SK-N-SH (cell line): ENCODE measurements at regions not wholly inside any gene's neighbourhood (a gene's known extent, or its start where the extent isn't known, plus 50 kb on each side); places are given as distances from the start of the nearest gene placed in this dataset.

Experiments
- CTCF ChIA-PET: fragments of 300-600, 350-600 bp; formaldehyde crosslinking; extraction: SDS; loops from one replicate; lab custom pipeline; 2021; lab: Yijun Ruan, JAX
- POLR2A ChIA-PET: fragments of 350-600 bp; sonication (Branson Sonifier 250); formaldehyde crosslinking; extraction: SDS; loops from one replicate; lab custom pipeline; 2020; ENCODE audit warnings: antibody characterized with exemption, inconsistent platforms; lab: Yijun Ruan, JAX
- DNase-seq: peaks from one replicate; pipeline ENCODE4 v3.0.0; 2012
- H2AFZ ChIP-seq: fragments of 200-600 bp; sonication (generic); 2 replicates; pipeline ENCODE4 v1.8.1; 2016; ENCODE audit warnings: antibody characterized with exemption, mild to moderate bottlenecking, low read depth
- H3F3A ChIP-seq: fragments of 200-600 bp; sonication (generic); replicated peaks from 2 replicates; pipeline ENCODE3; 2016; ENCODE audit warnings: antibody characterized with exemption, mild to moderate bottlenecking; ENCODE audit not compliant: insufficient read depth
- H3K27ac ChIP-seq, 2 experiments: fragments of 200-500 bp in 1 of 2; fragments of 200-600 bp in 1 of 2; sonication (Bioruptor generic) in 1 of 2; sonication (generic), shearing (Covaris generic) in 1 of 2; 2 replicates each; pipeline versions ENCODE4 v1.5.1 to v1.6.1; 2014 to 2016; ENCODE audit warnings: low read depth in 2 of 2, inconsistent platforms in 1 of 2, low read length in 1 of 2, mild to moderate bottlenecking in 1 of 2, mixed read lengths in 1 of 2
- H3K27me3 ChIP-seq: fragments of 200-600 bp; sonication (generic), shearing (Covaris generic); 2 replicates; pipeline ENCODE4 v1.6.1; 2016; ENCODE audit warnings: mixed run types; ENCODE audit not compliant: insufficient read depth
- H3K36me3 ChIP-seq, 2 experiments: fragments of 200-500 bp in 1 of 2; fragments of 200-600 bp in 1 of 2; sonication (Bioruptor generic) in 1 of 2; sonication (generic) in 1 of 2; replicated peaks in 1 of 2; 2 replicates each; pipeline versions ENCODE3 to v1.5.1; 2014 to 2016; ENCODE audit warnings: low read length in 1 of 2, mild to moderate bottlenecking in 1 of 2; ENCODE audit not compliant: insufficient read depth in 2 of 2, control insufficient read depth in 1 of 2
- H3K4me1 ChIP-seq, 2 experiments: fragments of 200-500 bp in 1 of 2; fragments of 200-600 bp in 1 of 2; sonication (Bioruptor generic) in 1 of 2; sonication (generic), shearing (Covaris generic) in 1 of 2; 2 replicates each; pipeline versions ENCODE4 v1.5.1 to v1.6.1; 2014 to 2016; ENCODE audit warnings: low read depth in 1 of 2, low read length in 1 of 2, mixed run types in 1 of 2; ENCODE audit not compliant: insufficient read depth in 2 of 2, control insufficient read depth in 1 of 2
- H3K4me2 ChIP-seq: fragments of 200-600 bp; sonication (generic), shearing (Covaris generic); 2 replicates; pipeline ENCODE4 v1.6.1; 2017; ENCODE audit warnings: mixed run types
- H3K4me3 ChIP-seq, 2 experiments: fragments of 200-500 bp in 1 of 2; fragments of 200-600 bp in 1 of 2; sonication (Bioruptor generic) in 1 of 2; sonication (generic), shearing (Covaris generic) in 1 of 2; 2 replicates each; pipeline versions ENCODE4 v1.5.1 to v1.8.1; 2014 to 2016; ENCODE audit warnings: low read depth in 2 of 2, inconsistent platforms in 1 of 2, low read length in 1 of 2, mild to moderate bottlenecking in 1 of 2, mixed read lengths in 1 of 2, moderate library complexity in 1 of 2
- H3K79me2 ChIP-seq: fragments of 200-600 bp; sonication (generic); 2 replicates; pipeline ENCODE4 v1.8.1; 2017; ENCODE audit warnings: mild to moderate bottlenecking; ENCODE audit not compliant: insufficient read depth
- H3K9ac ChIP-seq: fragments of 200-600 bp; sonication (generic); 2 replicates; pipeline ENCODE4 v1.6.1; 2017; ENCODE audit warnings: mixed run types
- H3K9me2 ChIP-seq: fragments of 200-600 bp; sonication (generic); 2 replicates; pipeline ENCODE4 v1.6.1; 2017; ENCODE audit warnings: mixed run types
- H3K9me3 ChIP-seq: fragments of 200-600 bp; sonication (generic); 2 replicates; pipeline ENCODE4 v1.6.1; 2017; ENCODE audit warnings: mixed run types, mild to moderate bottlenecking, moderate library complexity
- H4K20me1 ChIP-seq: fragments of 200-600 bp; sonication (generic); 2 replicates; pipeline ENCODE4 v1.6.1; 2017; ENCODE audit warnings: mild to moderate bottlenecking, mixed run types; ENCODE audit not compliant: insufficient read depth
- EZH2phosphoT487 ChIP-seq: fragments of 200-600 bp; sonication (generic); IDR thresholded peaks from 2 replicates; pipeline ENCODE4 v1.6.1; 2017; ENCODE audit warnings: low read depth, mixed run types, mild to moderate bottlenecking, antibody characterized with exemption, moderate library complexity, borderline replicate concordance
- FOSL2 ChIP-seq: IDR thresholded peaks from 2 replicates; pipeline ENCODE4 v1.4.0; 2012; ENCODE audit warnings: low read depth, mild to moderate bottlenecking, moderate library complexity, borderline replicate concordance
- FOXJ3 ChIP-seq: sonication (generic); formaldehyde crosslinking; IDR thresholded peaks from 2 replicates; pipeline ENCODE4 v1.5.1; 2020; ENCODE audit warnings: mild to moderate bottlenecking, missing genetic modification reagents
- FOXM1 ChIP-seq: IDR thresholded peaks from 2 replicates; pipeline ENCODE4 v1.4.0; 2012; ENCODE audit warnings: low read depth, mild to moderate bottlenecking
- GABPA ChIP-seq: IDR thresholded peaks from 2 replicates; pipeline ENCODE4 v1.4.0; 2012; ENCODE audit warnings: low read depth, mild to moderate bottlenecking
- IRF3 ChIP-seq: fragments of 150-350 bp; IDR thresholded peaks from 2 replicates; pipeline ENCODE4 v1.6.1; 2016; ENCODE audit warnings: mild to moderate bottlenecking, low read depth, low read length
- MAX ChIP-seq: IDR thresholded peaks from 2 replicates; pipeline ENCODE4 v1.4.0; 2012; ENCODE audit warnings: low read depth
- NRF1 ChIP-seq: IDR thresholded peaks from 2 replicates; pipeline ENCODE4 v1.6.1; 2012; ENCODE audit warnings: low read depth, mild to moderate bottlenecking, low read length
- POLR2AphosphoS5 ChIP-seq: IDR thresholded peaks from 2 replicates; pipeline ENCODE4 v1.6.1; 2012; ENCODE audit warnings: low read depth, low read length
- RCOR1 ChIP-seq: fragments of 150-350 bp; IDR thresholded peaks from 2 replicates; pipeline ENCODE4 v1.6.1; 2017; ENCODE audit warnings: antibody characterized with exemption, low read length
- REST ChIP-seq: IDR thresholded peaks from 2 replicates; pipeline ENCODE4 v1.6.1; 2012; ENCODE audit warnings: mild to moderate bottlenecking, low read depth, low read length, moderate library complexity
- RFX5 ChIP-seq: IDR thresholded peaks from 2 replicates; pipeline ENCODE4 v1.6.1; 2012; ENCODE audit warnings: mild to moderate bottlenecking, improper control_type of control experiment, low read length
- RXRA ChIP-seq: IDR thresholded peaks from 2 replicates; pipeline ENCODE4 v1.4.0; 2012; ENCODE audit warnings: low read depth, mild to moderate bottlenecking, borderline replicate concordance
- TAF1 ChIP-seq: IDR thresholded peaks from 2 replicates; pipeline ENCODE4 v1.6.1; 2012; ENCODE audit warnings: low read depth, mild to moderate bottlenecking, low read length, moderate library complexity, borderline replicate concordance
- TEAD4 ChIP-seq: IDR thresholded peaks from 2 replicates; pipeline ENCODE4 v1.4.0; 2012; ENCODE audit warnings: mild to moderate bottlenecking, borderline replicate concordance; ENCODE audit not compliant: insufficient read depth
- USF2 ChIP-seq: fragments of 150-350 bp; IDR thresholded peaks from 2 replicates; pipeline ENCODE4 v1.6.1; 2017; ENCODE audit warnings: antibody characterized with exemption, low read length, low read depth, borderline replicate concordance
- YY1 ChIP-seq: IDR thresholded peaks from 2 replicates; pipeline ENCODE4 v1.4.0; 2012; ENCODE audit warnings: low read depth, mild to moderate bottlenecking
- WGBS: methylation state at CpG from one replicate; pipeline ENCODE4 v1.1.6; 2017; ENCODE audit warnings: low lambda C conversion rate; 5-methylcytosine and 5-hydroxymethylcytosine counted together

GRCh38 chr10:105857268-105858264 is 1216.5 kb downstream of the SORCS3 start (continued):
- TF ChIP-seq REST: no peak
- TF ChIP-seq RCOR1: no peak

- POLR2A ChIA-PET: no interaction called here
- Histone ChIP-seq H3K4me3 (no peak overlapping the region), H3K79me2 (no peaks in the 10 kb centered on the region), H3K9me2 (0 out of 2 replicates have a peak, but pooled peaks cover 3% of the 10 kb centered on the region), H3K9me3 (no peaks in the 10 kb centered on the region), H3K4me1 (no peaks in the 10 kb centered on the region), H2AFZ (no peak overlapping the region), H3K9ac (no peak overlapping the region), H4K20me1 (no peaks in the 10 kb centered on the region), H3F3A (no peaks in the 10 kb centered on the region), H3K36me3 (no peaks in the 10 kb centered on the region), H3K27ac (no peak overlapping the region), H3K27me3 (no peaks in the 10 kb centered on the region), H3K4me2 (no peak overlapping the region)
- no peak for DNase-seq
- 3% methylated on average over 2 of the region's 2 CpGs for WGBS
- CTCF ChIA-PET: no interaction called here
- TF ChIP-seq EZH2phosphoT487 (no peak), FOSL2 (no peak), POLR2AphosphoS5 (no peak)
Measured at GRCh38 chr10:105855791-105856190, 1214.7 kb downstream of the SORCS3 start.

- Histone ChIP-seq H3K4me3 (no peak overlapping the region), H3K27me3 (no peaks in the 10 kb centered on the region), H3K79me2 (no peaks in the 10 kb centered on the region), H3K4me1 (no peaks in the 10 kb centered on the region; a peak in 1 of 4 replicates), H3K36me3 (no peaks in the 10 kb centered on the region), H2AFZ (no peak overlapping the region), H3K27ac (no peak overlapping the region), H3K9me2 (no peaks in the 10 kb centered on the region), H3K9me3 (0 out of 2 replicates have a peak, but pooled peaks cover 3% of the 10 kb centered on the region), H3K4me2 (no peak overlapping the region), H3K9ac (no peak overlapping the region), H3F3A (no peaks in the 10 kb centered on the region), H4K20me1 (no peaks in the 10 kb centered on the region)
- no peak for DNase-seq
- CTCF ChIA-PET: interaction anchor here (0.9 kb wide), 1 partner anchor 48 kb away, joined by 3 read pairs; no protein-coding TSS in a partner anchor
- TF ChIP-seq TEAD4 (no peak), GABPA (no peak), MAX (no peak), YY1 (no peak), NRF1 (no peak), FOXJ3 (CRISPR knock-in tag) (no peak), TAF1 (no peak), RFX5 (no peak), RXRA (no peak), USF2 (no peak), FOXM1 (no peak), IRF3 (no peak)
- POLR2A ChIA-PET: no interaction called here
- WGBS: 47% methylated on average over 12 of the region's 12 CpGs
Measured at GRCh38 chr10:105844676-105845570, 1203.8 kb downstream of the SORCS3 start.
